Osteoblast (primary cell): ENCODE measurements at regions not wholly inside any gene's neighbourhood (a gene's known extent, or its start where the extent isn't known, plus 50 kb on each side); places are given as distances from the start of the nearest gene placed in this dataset.
"Not testable (repeated sequence)": the region's sequence is repeated elsewhere in the genome, so short reads cannot be mapped to it uniquely, and the experiment has no call there.

Experiments
- DNase-seq: peaks from one replicate; pipeline ENCODE4 v3.0.0; 2011; ENCODE audit warnings: low spot score, mixed read lengths; ENCODE audit not compliant: insufficient read length; ENCODE audit errors: missing footprints
- H2AFZ ChIP-seq: 2 replicates; pipeline ENCODE4 v1.6.0; 2011; ENCODE audit warnings: mild to moderate bottlenecking, low read length
- H3K27ac ChIP-seq: 2 replicates; pipeline ENCODE4 v1.5.1; 2011; ENCODE audit warnings: mild to moderate bottlenecking, low read depth, low read length, moderate library complexity
- H3K27me3 ChIP-seq: 2 replicates; pipeline ENCODE4 v1.6.0; 2012; ENCODE audit warnings: mild to moderate bottlenecking, control low read depth, inconsistent platforms, low read length, moderate library complexity; ENCODE audit not compliant: insufficient read depth
- H3K36me3 ChIP-seq: 2 replicates; pipeline ENCODE4 v1.5.1; 2011; ENCODE audit warnings: mild to moderate bottlenecking, low read length, control low read depth, moderate library complexity; ENCODE audit not compliant: insufficient read depth
- H3K4me1 ChIP-seq: 2 replicates; pipeline ENCODE4 v1.5.1; 2011; ENCODE audit warnings: mild to moderate bottlenecking, low read length, control low read depth, moderate library complexity; ENCODE audit not compliant: insufficient read depth
- H3K4me2 ChIP-seq: 2 replicates; pipeline ENCODE4 v1.6.0; 2011; ENCODE audit warnings: mild to moderate bottlenecking, low read length; ENCODE audit not compliant: insufficient read depth
- H3K4me3 ChIP-seq: fragments of 200-600 bp; sonication (generic); 3 replicates; pipeline ENCODE4 v1.5.1; 2012; ENCODE audit warnings: mild to moderate bottlenecking, low read length, inconsistent platforms; ENCODE audit not compliant: insufficient read depth
- H3K79me2 ChIP-seq: 2 replicates; pipeline ENCODE4 v1.6.0; 2012; ENCODE audit warnings: mild to moderate bottlenecking, low read length, control low read depth, inconsistent platforms; ENCODE audit not compliant: insufficient read depth
- H3K9me3 ChIP-seq: 2 replicates; pipeline ENCODE4 v1.5.1; 2011; ENCODE audit warnings: low read depth, low read length, control low read depth
- H4K20me1 ChIP-seq: 2 replicates; pipeline ENCODE4 v1.6.0; 2012; ENCODE audit warnings: mild to moderate bottlenecking, low read length, control low read depth; ENCODE audit not compliant: insufficient read depth
- CTCF ChIP-seq: IDR thresholded peaks from 2 replicates; pipeline ENCODE4 v1.5.1; 2011; ENCODE audit warnings: mild to moderate bottlenecking, low read depth, low read length, moderate library complexity; ENCODE audit errors: extremely low read depth

GRCh38 chr14:105587482-105588235, 61.3 kb downstream of the TMEM121 start:
- H3K4me1 ChIP-seq, H3K4me2 ChIP-seq, H3K79me2 ChIP-seq, H3K36me3 ChIP-seq, H2AFZ ChIP-seq, H3K9me3 ChIP-seq, H3K27ac ChIP-seq, H4K20me1 ChIP-seq, H3K27me3 ChIP-seq, H3K4me3 ChIP-seq: not testable (repeated sequence)
- peak; percentile 75 for DNase-seq

- no peak overlapping the region for H2AFZ ChIP-seq
- no peaks in the 10 kb centered on the region for H3K4me1 ChIP-seq
- no peaks in the 10 kb centered on the region for H3K36me3 ChIP-seq
- no peaks in the 10 kb centered on the region for H3K27me3 ChIP-seq
- no peaks in the 10 kb centered on the region for H4K20me1 ChIP-seq
- no peak overlapping the region for H3K27ac ChIP-seq
- no peak overlapping the region for H3K4me3 ChIP-seq
- TF ChIP-seq CTCF: no peak
- no peaks in the 10 kb centered on the region for H3K9me3 ChIP-seq
- DNase-seq: no peak
- no peaks in the 10 kb centered on the region for H3K79me2 ChIP-seq
- no peak overlapping the region for H3K4me2 ChIP-seq
Measured at GRCh38 chr14:105588236-105588860, 62.0 kb downstream of the TMEM121 start.

- Histone ChIP-seq H3K27me3 (no peaks in the 10 kb centered on the region), H3K9me3 (no peaks in the 10 kb centered on the region), H3K36me3 (no peaks in the 10 kb centered on the region), H3K79me2 (no peaks in the 10 kb centered on the region), H3K4me2 (no peak overlapping the region), H4K20me1 (no peaks in the 10 kb centered on the region), H3K4me3 (no peak overlapping the region), H3K4me1 (no peaks in the 10 kb centered on the region), H2AFZ (no peak overlapping the region), H3K27ac (no peak overlapping the region)
- no peak for DNase-seq
- TF ChIP-seq CTCF: no peak
Measured at GRCh38 chr14:105589161-105589925, 63.0 kb downstream of the TMEM121 start.

GRCh38 chr14:105589926-105590185, 63.5 kb downstream of the TMEM121 start:
- not testable (repeated sequence) for H3K79me2 ChIP-seq, H3K4me2 ChIP-seq, H4K20me1 ChIP-seq, H3K4me1 ChIP-seq, H3K9me3 ChIP-seq, DNase-seq, H3K4me3 ChIP-seq, H2AFZ ChIP-seq, H3K27ac ChIP-seq, H3K27me3 ChIP-seq, H3K36me3 ChIP-seq

GRCh38 chr14:105591052-105591451, 64.7 kb downstream of the TMEM121 start:
- no peak for TF ChIP-seq CTCF

GRCh38 chr14:105591792-105592341, 65.5 kb downstream of the TMEM121 start:
- not testable (repeated sequence) for H3K27ac ChIP-seq, H3K4me2 ChIP-seq, H3K27me3 ChIP-seq, H2AFZ ChIP-seq, DNase-seq, H3K36me3 ChIP-seq, H3K4me1 ChIP-seq, H4K20me1 ChIP-seq, H3K9me3 ChIP-seq, H3K4me3 ChIP-seq, H3K79me2 ChIP-seq

More at GRCh38 chr14:105591052-105591451, 64.7 kb downstream of the TMEM121 start:
- H3K9me3 ChIP-seq: no peaks in the 10 kb centered on the region
- no peaks in the 10 kb centered on the region for H4K20me1 ChIP-seq
- no peaks in the 10 kb centered on the region for H3K79me2 ChIP-seq
- no peaks in the 10 kb centered on the region for H3K4me1 ChIP-seq
- no peak overlapping the region for H3K4me3 ChIP-seq
- no peak for DNase-seq
- H3K36me3 ChIP-seq: no peaks in the 10 kb centered on the region
- no peaks in the 10 kb centered on the region for H3K27me3 ChIP-seq
- no peak overlapping the region for H2AFZ ChIP-seq
- H3K27ac ChIP-seq: no peak overlapping the region
- no peak overlapping the region for H3K4me2 ChIP-seq
